Naive thymus-derived CD4-positive, alpha-beta T cell (primary cell): ENCODE measurements at regions not wholly inside any gene's neighbourhood (a gene's known extent, or its start where the extent isn't known, plus 50 kb on each side); places are given as distances from the start of the nearest gene placed in this dataset.

Source experiments
- ATAC-seq: fragments of 150-1000 bp; cut with Tn5 transposase; 2 replicates; pipeline ENCODE4 v1.10.0; 2021; ENCODE audit warnings: mild to moderate bottlenecking, moderate library complexity
- CTCF ChIA-PET: fragments of 350-600 bp; sonication (Branson Sonifier 250); formaldehyde crosslinking; loops from one replicate; lab custom pipeline; 2021; ENCODE audit warnings: antibody characterized with exemption; lab: Charles Lee
- POLR2A ChIA-PET: fragments of 350-600 bp; sonication (Branson Sonifier 250); formaldehyde crosslinking; loops from one replicate; lab custom pipeline; 2021; ENCODE audit warnings: antibody characterized with exemption, inconsistent platforms; lab: Charles Lee
- DNase-seq, 9 donors: peaks; one replicate each; pipeline versions ENCODE4 v3.0.0 to v3.0.0-alpha.2; 2020 to 2022; ENCODE audit warnings: mixed read lengths in 1 of 9
- H3K27ac ChIP-seq: one replicate; pipeline ENCODE4 v1.7.0; 2013; ENCODE audit warnings: mild to moderate bottlenecking, low read depth, low read length, moderate library complexity
- H3K27me3 ChIP-seq, 2 donors: one replicate each; pipeline ENCODE4 v1.7.0; 2013; ENCODE audit warnings: low read length in 2 of 2, mild to moderate bottlenecking in 2 of 2, moderate library complexity in 2 of 2; ENCODE audit not compliant: control insufficient read depth in 2 of 2, insufficient read depth in 2 of 2
- H3K36me3 ChIP-seq, 3 experiments: 1 replicate in 2 of 3; 2 replicates in 1 of 3; pipeline ENCODE4 v1.7.0; 2013; ENCODE audit warnings: low read length in 3 of 3, mild to moderate bottlenecking in 3 of 3, moderate library complexity in 1 of 3; ENCODE audit not compliant: insufficient read depth in 3 of 3, control insufficient read depth in 2 of 3
- H3K4me1 ChIP-seq, 2 donors: one replicate each; pipeline ENCODE4 v1.7.0; 2013; ENCODE audit warnings: low read length in 2 of 2, mild to moderate bottlenecking in 2 of 2, moderate library complexity in 1 of 2; ENCODE audit not compliant: control insufficient read depth in 2 of 2, insufficient read depth in 2 of 2
- H3K4me3 ChIP-seq: 2 replicates; pipeline ENCODE4 v1.7.0; 2013; ENCODE audit warnings: mild to moderate bottlenecking, low read length
- H3K9me3 ChIP-seq, 3 experiments: 1 replicate in 2 of 3; 2 replicates in 1 of 3; pipeline ENCODE4 v1.7.0; 2013; ENCODE audit warnings: low read length in 3 of 3; ENCODE audit not compliant: control insufficient read depth in 2 of 3
- H3K27ac Mint-ChIP-seq, 9 donors: one replicate each; pipeline ENCODE4 v1.8.0; 2020 to 2022; ENCODE audit warnings: mixed read lengths in 9 of 9, mild to moderate bottlenecking in 8 of 9, moderate library complexity in 5 of 9, inconsistent platforms in 2 of 9
- H3K27me3 Mint-ChIP-seq, 5 donors: one replicate each; pipeline ENCODE4 v1.8.0; 2021 to 2022; ENCODE audit warnings: mixed read lengths in 5 of 5, mild to moderate bottlenecking in 1 of 5
- H3K36me3 Mint-ChIP-seq, 5 donors: one replicate each; pipeline ENCODE4 v1.8.0; 2020 to 2022; ENCODE audit warnings: mixed read lengths in 5 of 5, mild to moderate bottlenecking in 3 of 5, inconsistent platforms in 1 of 5
- H3K4me1 Mint-ChIP-seq, 7 donors: one replicate each; pipeline ENCODE4 v1.8.0; 2020 to 2022; ENCODE audit warnings: mixed read lengths in 7 of 7, mild to moderate bottlenecking in 3 of 7, inconsistent platforms in 1 of 7
- H3K4me3 Mint-ChIP-seq, 10 donors: one replicate each; pipeline ENCODE4 v1.8.0; 2020 to 2022; ENCODE audit warnings: mild to moderate bottlenecking in 10 of 10, mixed read lengths in 10 of 10, moderate library complexity in 6 of 10, inconsistent platforms in 2 of 10
- H3K9me3 Mint-ChIP-seq, 11 donors: one replicate each; pipeline ENCODE4 v1.8.0; 2020 to 2022; ENCODE audit warnings: mixed read lengths in 11 of 11, mild to moderate bottlenecking in 4 of 11, inconsistent platforms in 1 of 11, moderate library complexity in 1 of 11
- intact Hi-C, 2 donors: fragments of 100-400 bp; cut with micrococcal nuclease; formaldehyde crosslinking; loops; one replicate each; pipeline ENCODE4 v1.15.1; 2023

GRCh38 chr6:168383062-168383854 lies 57.7 kb upstream of the SMOC2 start:
- ATAC-seq = no peak
- no peaks in the 10 kb centered on the region for H3K27me3 ChIP-seq
- Mint-ChIP-seq H3K4me1 (peaks cover 0 to 4% (median 0%) of the 10 kb centered on the region in 7 donors), H3K27me3 (peaks cover 0 to 5% (median 0%) of the 10 kb centered on the region in 5 donors), H3K4me3 (no peak overlapping the region), H3K27ac (no peak overlapping the region), H3K36me3 (peaks cover 0 to 1% (median 0%) of the 10 kb centered on the region in 5 donors), H3K9me3 (peaks cover 0 to 8% (median 0%) of the 10 kb centered on the region in 11 donors)
- H3K4me3 ChIP-seq = no peak overlapping the region
- ChIA-PET CTCF (no interaction called here), POLR2A (no interaction called here)
- no peak for DNase-seq
- no peaks in the 10 kb centered on the region for H3K36me3 ChIP-seq
- intact Hi-C loops = no loop called here
- H3K4me1 ChIP-seq = no peaks in the 10 kb centered on the region
- no peak overlapping the region for H3K27ac ChIP-seq
- H3K9me3 ChIP-seq = no peaks in the 10 kb centered on the region

DNA sequence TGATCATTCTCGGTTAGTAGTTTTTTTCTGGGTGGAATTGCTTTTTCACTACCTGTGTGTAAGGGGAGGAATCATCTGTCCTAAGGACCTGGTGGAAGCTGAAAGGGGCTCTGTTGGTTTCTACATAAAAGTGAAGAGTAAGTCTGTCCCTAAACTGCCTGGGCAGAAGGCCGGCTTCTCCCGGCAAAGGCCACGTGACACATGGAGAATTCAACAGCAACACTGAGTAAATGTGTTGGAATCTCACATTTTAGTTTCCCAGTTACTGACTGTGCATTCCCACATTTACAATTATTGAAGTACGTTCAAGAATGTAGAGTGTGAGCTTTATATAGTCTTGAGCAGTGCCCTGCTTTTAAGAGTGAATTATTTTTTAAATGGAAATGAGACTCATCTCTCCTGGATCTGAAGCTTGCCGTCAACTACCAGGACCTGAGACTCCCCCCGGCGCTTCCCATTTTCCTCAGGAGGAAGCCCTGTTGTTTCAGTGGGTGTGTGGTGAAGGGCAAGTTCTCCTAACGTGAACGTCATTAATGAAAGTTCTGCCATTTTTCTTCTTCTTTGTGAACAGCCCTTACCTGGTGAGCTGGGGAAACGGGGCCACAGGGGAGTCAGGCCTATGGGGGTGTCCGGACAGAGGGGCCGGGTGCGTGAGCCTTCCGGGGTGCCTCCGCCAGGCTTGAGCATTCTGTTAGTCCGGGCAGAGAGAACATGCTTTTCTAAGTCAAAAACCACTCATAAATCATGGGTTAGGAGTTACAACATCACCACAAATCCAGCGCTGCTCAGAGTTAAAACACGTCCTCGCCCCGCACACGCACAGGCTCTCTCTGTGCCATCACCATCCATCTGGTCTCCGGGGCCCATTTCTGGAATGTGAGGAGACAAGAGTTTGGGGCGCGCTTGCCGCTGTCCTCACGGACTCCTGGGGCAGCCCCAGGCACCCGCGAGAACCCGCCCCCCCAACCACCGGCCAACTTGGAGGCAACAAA lies 56.6 kb upstream of the SMOC2 start:
- Histone ChIP-seq H3K9me3 (no peaks in the 10 kb centered on the region), H3K27me3 (no peaks in the 10 kb centered on the region), H3K36me3 (no peaks in the 10 kb centered on the region), H3K4me3 (no peak overlapping the region), H3K4me1 (no peaks in the 10 kb centered on the region), H3K27ac (no peak overlapping the region)
- no peak overlapping the region for H3K27ac Mint-ChIP-seq
- ChIA-PET POLR2A (no interaction called here), CTCF (no interaction called here)
- peaks cover 0 to 8% (median 0%) of the 10 kb centered on the region in 11 donors for H3K9me3 Mint-ChIP-seq
- no peaks in the 10 kb centered on the region for H3K36me3 Mint-ChIP-seq
- no peak overlapping the region for H3K4me3 Mint-ChIP-seq
- intact Hi-C loops = no loop called here
- peaks cover 0 to 3% (median 0%) of the 10 kb centered on the region in 7 donors for H3K4me1 Mint-ChIP-seq
- peaks cover 0 to 7% (median 0%) of the 10 kb centered on the region in 5 donors for H3K27me3 Mint-ChIP-seq
- DNase-seq = no peak
- ATAC-seq = no peak

GRCh38 chr6:168385037-168385759 lies 55.8 kb upstream of the SMOC2 start:
- Mint-ChIP-seq H3K27ac (no peak overlapping the region), H3K4me1 (peaks cover 0 to 3% (median 0%) of the 10 kb centered on the region in 7 donors), H3K9me3 (peaks cover 0 to 8% (median 0%) of the 10 kb centered on the region in 11 donors), H3K4me3 (no peak overlapping the region), H3K27me3 (peaks cover 0 to 12% (median 5%) of the 10 kb centered on the region in 5 donors), H3K36me3 (no peaks in the 10 kb centered on the region)
- Histone ChIP-seq H3K27ac (no peak overlapping the region), H3K27me3 (no peaks in the 10 kb centered on the region), H3K9me3 (no peaks in the 10 kb centered on the region), H3K4me3 (no peak overlapping the region), H3K4me1 (no peaks in the 10 kb centered on the region), H3K36me3 (no peaks in the 10 kb centered on the region)
- CTCF ChIA-PET = no interaction called here
- POLR2A ChIA-PET = no interaction called here
- ATAC-seq (no peak), DNase-seq (no peak)
- intact Hi-C loops = no loop called here

DNA sequence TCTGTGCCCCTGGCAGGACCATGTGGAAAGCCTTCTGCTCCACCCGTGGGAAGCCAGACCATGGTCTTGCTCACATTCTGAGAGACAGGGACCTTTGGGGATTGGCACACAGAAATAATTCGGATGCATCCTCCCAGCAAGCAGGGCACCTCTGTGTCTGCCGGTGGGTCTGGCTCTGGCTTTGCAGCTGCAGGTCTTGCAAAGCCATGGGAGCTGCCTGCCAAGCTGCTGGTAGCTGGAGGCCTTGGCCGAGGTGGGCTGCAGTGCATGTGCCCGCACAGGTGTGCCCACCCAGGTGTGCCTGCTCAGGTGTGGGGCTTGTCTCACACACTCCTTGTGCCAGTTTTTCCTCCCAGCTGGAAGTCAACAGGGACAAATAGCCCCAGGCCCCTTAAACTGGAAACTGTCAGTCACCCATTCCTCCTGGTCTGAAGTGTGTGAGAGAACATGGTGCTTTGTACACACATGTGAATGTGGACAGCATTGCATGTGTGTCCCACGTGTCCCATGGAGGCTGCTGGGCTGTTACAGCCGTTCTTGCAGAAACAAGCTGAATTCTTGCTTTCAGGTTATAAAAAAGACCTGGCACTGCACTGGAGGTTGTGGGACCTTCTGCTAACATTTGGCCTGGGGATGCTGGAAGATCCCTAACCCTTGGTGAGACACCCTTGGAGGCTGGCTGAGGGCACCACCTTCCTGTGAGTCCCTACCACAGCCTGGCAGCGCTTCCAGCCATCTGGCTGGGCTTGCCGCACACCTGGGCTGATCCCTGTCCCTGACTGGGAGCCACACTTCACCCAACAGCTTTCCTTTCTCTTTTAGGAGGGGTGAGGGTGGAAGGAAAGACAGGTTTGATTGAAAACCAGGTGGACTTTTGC lies 54.9 kb upstream of the SMOC2 start:
- H3K4me3 ChIP-seq = no peak overlapping the region
- H3K9me3 ChIP-seq = no peaks in the 10 kb centered on the region
- no peak overlapping the region for H3K27ac Mint-ChIP-seq
- H3K4me1 ChIP-seq = no peaks in the 10 kb centered on the region
- H3K9me3 Mint-ChIP-seq = peaks cover 0 to 4% (median 0%) of the 10 kb centered on the region in 11 donors
- H3K36me3 ChIP-seq = no peaks in the 10 kb centered on the region
- no peak for DNase-seq
- CTCF ChIA-PET = no interaction called here
- peaks cover 0 to 12% (median 5%) of the 10 kb centered on the region in 5 donors for H3K27me3 Mint-ChIP-seq
- H3K27ac ChIP-seq = no peak overlapping the region
- no peaks in the 10 kb centered on the region for H3K27me3 ChIP-seq
- H3K4me3 Mint-ChIP-seq = no peak overlapping the region
- POLR2A ChIA-PET = no interaction called here
- ATAC-seq = no peak
- intact Hi-C loops = no loop called here
- H3K4me1 Mint-ChIP-seq = no peaks in the 10 kb centered on the region
- H3K36me3 Mint-ChIP-seq = no peaks in the 10 kb centered on the region

DNA sequence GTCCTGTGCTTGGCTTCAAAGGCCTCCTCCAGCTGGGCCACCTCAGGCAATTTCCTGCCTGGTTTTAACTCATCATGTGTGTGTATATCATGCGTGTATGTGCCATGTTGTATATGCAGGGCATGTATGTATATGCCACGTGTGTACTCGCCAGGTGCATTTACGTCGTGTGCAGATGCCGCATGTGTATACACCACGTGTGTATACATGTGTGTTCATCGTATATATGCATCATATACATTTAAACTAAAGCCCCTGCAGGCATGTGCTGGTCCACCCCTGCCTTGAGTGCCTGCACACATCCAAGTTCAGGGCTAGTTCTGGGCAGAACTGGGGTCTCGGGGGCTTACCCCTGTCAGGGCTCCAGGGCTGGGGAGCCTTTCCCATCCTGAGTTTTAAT lies 54.0 kb upstream of the SMOC2 start:
- intact Hi-C loops = no loop called here
- ATAC-seq = no peak
- Mint-ChIP-seq H3K27ac (no peak overlapping the region), H3K36me3 (no peaks in the 10 kb centered on the region), H3K4me3 (no peak overlapping the region), H3K9me3 (peaks cover 0 to 4% (median 0%) of the 10 kb centered on the region in 11 donors), H3K27me3 (peaks cover 0 to 12% (median 5%) of the 10 kb centered on the region in 5 donors), H3K4me1 (no peaks in the 10 kb centered on the region)
- Histone ChIP-seq H3K27me3 (no peaks in the 10 kb centered on the region), H3K4me3 (no peak overlapping the region), H3K4me1 (no peaks in the 10 kb centered on the region), H3K36me3 (no peaks in the 10 kb centered on the region), H3K27ac (no peak overlapping the region), H3K9me3 (no peaks in the 10 kb centered on the region)
- no peak for DNase-seq
- ChIA-PET CTCF (no interaction called here), POLR2A (no interaction called here)

GRCh38 chr6:168387426-168387825 lies 53.6 kb upstream of the SMOC2 start:
- H3K27ac Mint-ChIP-seq = no peak overlapping the region
- H3K27me3 Mint-ChIP-seq = peaks cover 0 to 12% (median 6%) of the 10 kb centered on the region in 5 donors
- H3K4me1 Mint-ChIP-seq = no peaks in the 10 kb centered on the region
- no peaks in the 10 kb centered on the region for H3K9me3 ChIP-seq
- ChIA-PET POLR2A (no interaction called here), CTCF (no interaction called here)
- H3K27me3 ChIP-seq = no peaks in the 10 kb centered on the region
- no peak overlapping the region for H3K27ac ChIP-seq
- no peaks in the 10 kb centered on the region for H3K36me3 ChIP-seq
- ATAC-seq = no peak
- peaks cover 0 to 5% (median 0%) of the 10 kb centered on the region in 11 donors for H3K9me3 Mint-ChIP-seq
- no peak overlapping the region for H3K4me3 ChIP-seq
- intact Hi-C loops = no loop called here
- no peak overlapping the region for H3K4me3 Mint-ChIP-seq
- H3K4me1 ChIP-seq = no peaks in the 10 kb centered on the region
- DNase-seq = no peak
- no peaks in the 10 kb centered on the region for H3K36me3 Mint-ChIP-seq
